ENCODE measurements at regions not wholly inside any gene's neighbourhood (a gene's known extent, or its start where the extent isn't known, plus 50 kb on each side); places are given as distances from the start of the nearest gene placed in this dataset.

GRCh38 chr3:28575746-28576613 is 227.4 kb upstream of the AZI2 start:
- no peak for DNase-seq (ENCODE audit: insufficient read length, low spot score)
- no peak for FAIRE-seq

GRCh38 chr3:28576614-28577200 is 228.1 kb upstream of the AZI2 start:
- FAIRE-seq: no peak
- no peak for DNase-seq (ENCODE audit: insufficient read length, low spot score)
- TF ChIP-seq POU2F2 (IDR thresholded peaks at IDR 0.05; ENCODE audit: low read depth, low read length) (no peak), TAF1 (IDR thresholded peaks at IDR 0.05; ENCODE audit: low read depth, low read length) (no peak), POLR2A (IDR thresholded peaks at IDR 0.05; ENCODE audit: low read depth, low read length) (no peak), PAX5 (IDR thresholded peaks at IDR 0.05; ENCODE audit: insufficient read depth, low read length, severe bottlenecking) (no peak), POLR2AphosphoS5 (IDR thresholded peaks at IDR 0.05; ENCODE audit: low read depth, low read length) (no peak), SPI1 (IDR thresholded peaks at IDR 0.05; ENCODE audit: low read depth, low read length) (no peak)

More at GRCh38 chr3:28575746-28576613, 227.4 kb upstream of the AZI2 start:
- TF ChIP-seq SPI1 (IDR thresholded peaks at IDR 0.05; ENCODE audit: low read depth, low read length) (no peak), PAX5 (IDR thresholded peaks at IDR 0.05; ENCODE audit: insufficient read depth, low read length, severe bottlenecking) (no peak), POLR2A (IDR thresholded peaks at IDR 0.05; ENCODE audit: low read depth, low read length) (no peak), POU2F2 (IDR thresholded peaks at IDR 0.05; ENCODE audit: low read depth, low read length) (no peak), POLR2AphosphoS5 (IDR thresholded peaks at IDR 0.05; ENCODE audit: low read depth, low read length) (no peak), TAF1 (IDR thresholded peaks at IDR 0.05; ENCODE audit: low read depth, low read length) (no peak)

GRCh38 chr3:28577941-28578500 is 229.4 kb upstream of the AZI2 start:
- DNase-seq (ENCODE audit: insufficient read length, low spot score): no peak
- TF ChIP-seq PAX5 (IDR thresholded peaks at IDR 0.05; ENCODE audit: insufficient read depth, low read length, severe bottlenecking) (no peak), SPI1 (IDR thresholded peaks at IDR 0.05; ENCODE audit: low read depth, low read length) (no peak), POLR2A (IDR thresholded peaks at IDR 0.05; ENCODE audit: low read depth, low read length) (no peak), POU2F2 (IDR thresholded peaks at IDR 0.05; ENCODE audit: low read depth, low read length) (no peak), TAF1 (IDR thresholded peaks at IDR 0.05; ENCODE audit: low read depth, low read length) (no peak)
- no peak for FAIRE-seq

- DNase-seq (ENCODE audit: insufficient read length, low spot score): no peak
- no peak for TF ChIP-seq POLR2A (IDR thresholded peaks at IDR 0.05; ENCODE audit: low read depth, low read length)
- TF ChIP-seq SPI1 (IDR thresholded peaks at IDR 0.05; ENCODE audit: low read depth, low read length): no peak
These were observed 237.7 kb upstream of the AZI2 start for GRCh38 chr3:28586325-28586724.

GRCh38 chr3:28587723-28588122 is 239.1 kb upstream of the AZI2 start:
- DNase-seq (ENCODE audit: insufficient read length, low spot score) (no peak), FAIRE-seq (no peak)

More at GRCh38 chr3:28586325-28586724, 237.7 kb upstream of the AZI2 start:
- no peak for FAIRE-seq

GRCh38 chr3:28590216-28590615 is 241.6 kb upstream of the AZI2 start:
- DNase-seq (ENCODE audit: insufficient read length, low spot score) (no peak), FAIRE-seq (no peak)
- no peak for TF ChIP-seq TAF1 (IDR thresholded peaks at IDR 0.05; ENCODE audit: low read depth, low read length)
- TF ChIP-seq SPI1 (IDR thresholded peaks at IDR 0.05; ENCODE audit: low read depth, low read length): no peak
- TF ChIP-seq POU2F2 (IDR thresholded peaks at IDR 0.05; ENCODE audit: low read depth, low read length): no peak
- TF ChIP-seq PAX5 (IDR thresholded peaks at IDR 0.05; ENCODE audit: insufficient read depth, low read length, severe bottlenecking): no peak
- no peak for TF ChIP-seq POLR2A (IDR thresholded peaks at IDR 0.05; ENCODE audit: low read depth, low read length)
- TF ChIP-seq POLR2AphosphoS5 (IDR thresholded peaks at IDR 0.05; ENCODE audit: low read depth, low read length): no peak

More at GRCh38 chr3:28587723-28588122, 239.1 kb upstream of the AZI2 start:
- no peak for TF ChIP-seq POLR2A (IDR thresholded peaks at IDR 0.05; ENCODE audit: low read depth, low read length)
- no peak for TF ChIP-seq POU2F2 (IDR thresholded peaks at IDR 0.05; ENCODE audit: low read depth, low read length)
- no peak for TF ChIP-seq POLR2AphosphoS5 (IDR thresholded peaks at IDR 0.05; ENCODE audit: low read depth, low read length)
- TF ChIP-seq TAF1 (IDR thresholded peaks at IDR 0.05; ENCODE audit: low read depth, low read length): no peak
- TF ChIP-seq PAX5 (IDR thresholded peaks at IDR 0.05; ENCODE audit: insufficient read depth, low read length, severe bottlenecking): no peak
- no peak for TF ChIP-seq SPI1 (IDR thresholded peaks at IDR 0.05; ENCODE audit: low read depth, low read length)

- FAIRE-seq (no peak), DNase-seq (ENCODE audit: insufficient read length, low spot score) (no peak)
- no peak for TF ChIP-seq POLR2A (IDR thresholded peaks at IDR 0.05; ENCODE audit: low read depth, low read length)
- TF ChIP-seq SPI1 (IDR thresholded peaks at IDR 0.05; ENCODE audit: low read depth, low read length): no peak
- TF ChIP-seq POU2F2 (IDR thresholded peaks at IDR 0.05; ENCODE audit: low read depth, low read length): no peak
- TF ChIP-seq POLR2AphosphoS5 (IDR thresholded peaks at IDR 0.05; ENCODE audit: low read depth, low read length): no peak
- no peak for TF ChIP-seq PAX5 (IDR thresholded peaks at IDR 0.05; ENCODE audit: insufficient read depth, low read length, severe bottlenecking)
- no peak for TF ChIP-seq TAF1 (IDR thresholded peaks at IDR 0.05; ENCODE audit: low read depth, low read length)
These were observed 242.2 kb upstream of the AZI2 start for GRCh38 chr3:28590860-28591259.

GRCh38 chr3:28595372-28595771 is 246.7 kb upstream of the AZI2 start:
- TF ChIP-seq TAF1 (IDR thresholded peaks at IDR 0.05; ENCODE audit: low read depth, low read length): no peak
- no peak for TF ChIP-seq SPI1 (IDR thresholded peaks at IDR 0.05; ENCODE audit: low read depth, low read length)
- TF ChIP-seq PAX5 (IDR thresholded peaks at IDR 0.05; ENCODE audit: insufficient read depth, low read length, severe bottlenecking): no peak
- no peak for FAIRE-seq
- no peak for DNase-seq (ENCODE audit: insufficient read length, low spot score)

- DNase-seq (ENCODE audit: insufficient read length, low spot score) (no peak), FAIRE-seq (no peak)
- TF ChIP-seq SPI1 (IDR thresholded peaks at IDR 0.05; ENCODE audit: low read depth, low read length) (no peak), POLR2A (IDR thresholded peaks at IDR 0.05; ENCODE audit: low read depth, low read length) (no peak), TAF1 (IDR thresholded peaks at IDR 0.05; ENCODE audit: low read depth, low read length) (no peak), POLR2AphosphoS5 (IDR thresholded peaks at IDR 0.05; ENCODE audit: low read depth, low read length) (no peak), POU2F2 (IDR thresholded peaks at IDR 0.05; ENCODE audit: low read depth, low read length) (no peak), PAX5 (IDR thresholded peaks at IDR 0.05; ENCODE audit: insufficient read depth, low read length, severe bottlenecking) (no peak)
These were observed 248.8 kb upstream of the AZI2 start for GRCh38 chr3:28597452-28597851.

Measured in GM12891 (cell line).